Activated CD8-positive, alpha-beta memory T cell treated with anti-CD3 and anti-CD28 coated beads, Interleukin-2, amount 50 U/mL, for 4 hours (primary cell): ENCODE measurements at regions not wholly inside any gene's neighbourhood (a gene's known extent, or its start where the extent isn't known, plus 50 kb on each side); places are given as distances from the start of the nearest gene placed in this dataset.

Experiments used
- DNase-seq: peaks from one replicate; pipeline ENCODE4 v3.0.0-alpha.2; 2020

DNA sequence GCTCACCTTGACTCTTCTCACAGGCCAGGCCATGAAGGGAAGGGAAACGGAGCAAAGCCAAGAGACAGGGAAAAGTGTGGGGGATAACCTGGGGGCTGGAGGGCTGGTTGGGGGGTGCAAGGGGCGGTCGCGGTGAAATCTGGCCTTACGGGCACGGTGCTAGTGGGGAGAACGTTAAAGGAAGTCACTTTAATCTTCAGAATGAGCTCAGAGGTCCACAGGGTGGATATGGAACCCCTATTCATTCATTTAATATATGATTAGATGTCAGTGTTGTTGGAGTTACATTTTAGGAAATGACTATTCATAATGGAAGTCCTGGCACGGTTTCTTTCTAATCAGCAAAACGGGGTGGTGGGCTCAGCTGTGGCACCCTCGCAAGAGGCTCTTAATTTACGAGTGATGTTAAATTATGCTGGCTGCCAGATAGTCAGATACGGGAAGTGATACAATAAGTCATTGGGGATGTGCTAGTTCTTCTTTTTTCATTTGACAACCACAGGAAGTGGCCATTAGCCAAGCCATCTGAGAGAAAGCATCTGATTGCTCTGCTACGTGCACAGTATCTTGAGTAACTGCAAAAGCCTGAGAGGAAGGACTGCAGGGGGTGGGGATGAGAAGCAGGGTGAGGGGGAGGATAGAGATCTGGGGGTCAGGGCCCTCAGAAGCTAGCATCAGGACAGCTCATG is 253.0 kb downstream of the QKI start:
- no peak for DNase-seq

DNA sequence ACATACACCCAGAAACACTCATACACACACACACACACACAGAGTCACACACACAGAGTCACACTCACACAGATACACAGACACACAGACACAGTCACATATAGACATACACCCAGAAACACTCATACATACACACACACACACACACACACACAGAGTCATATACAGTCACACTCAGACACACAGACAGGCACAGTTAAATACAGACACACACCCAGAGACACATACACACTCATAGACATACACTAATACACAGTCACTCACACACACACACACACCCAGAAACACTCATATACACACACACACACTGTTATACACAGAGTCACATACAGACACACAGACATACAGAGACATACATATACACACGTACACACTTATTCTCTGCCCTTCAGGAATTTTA is 250.9 kb downstream of the QKI start:
- no peak for DNase-seq

DNA sequence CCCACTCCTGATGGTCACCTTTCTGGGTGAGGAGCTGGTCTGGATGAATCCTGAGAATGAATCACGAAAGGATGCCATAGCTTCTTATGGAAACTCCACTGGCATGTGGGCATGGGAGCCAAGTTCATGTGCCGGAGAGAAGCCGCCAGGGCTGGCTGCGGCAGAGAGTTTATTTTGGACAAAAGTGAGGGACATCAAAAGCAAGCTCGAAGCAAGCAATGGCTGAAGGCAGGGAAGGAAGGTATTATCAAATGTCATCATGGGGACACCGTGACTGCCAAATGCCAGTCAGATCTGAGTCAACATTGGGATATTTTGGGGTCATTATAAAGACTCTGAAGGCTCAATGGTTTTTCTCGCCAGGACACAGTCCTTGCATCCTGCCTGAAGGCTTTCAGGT is 249.1 kb downstream of the QKI start:
- DNase-seq, result no peak

DNA sequence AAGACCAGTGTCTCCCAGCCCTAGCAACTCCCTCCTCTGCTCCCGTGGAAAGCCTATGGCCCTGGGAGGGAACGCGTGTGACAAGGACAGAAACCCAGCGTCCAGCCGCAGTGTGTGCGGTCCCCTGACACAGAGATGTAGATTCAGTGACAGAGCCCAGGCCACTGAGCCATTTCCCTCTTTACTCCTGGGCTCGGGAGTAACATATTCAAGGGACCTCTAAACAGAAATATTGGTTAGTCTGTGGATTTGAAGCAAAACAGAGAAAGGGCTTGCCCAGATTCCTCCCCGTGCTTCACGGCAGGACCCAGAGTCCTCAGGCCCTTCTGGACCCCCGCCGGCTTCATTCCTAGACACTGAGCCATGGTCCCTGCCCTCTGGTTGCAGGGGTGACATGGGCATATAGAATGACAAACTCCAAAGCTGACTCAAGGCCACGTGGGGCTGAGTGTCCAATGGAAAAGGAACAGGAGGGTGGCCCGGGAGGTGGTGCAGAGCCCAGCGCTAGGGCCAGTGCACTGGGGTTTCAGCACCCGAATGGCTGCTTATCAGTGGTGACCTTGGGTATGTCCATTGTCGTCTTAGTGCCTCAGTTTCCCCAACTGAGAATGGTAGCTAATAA is 248.2 kb downstream of the QKI start:
- DNase-seq, result no peak

DNA sequence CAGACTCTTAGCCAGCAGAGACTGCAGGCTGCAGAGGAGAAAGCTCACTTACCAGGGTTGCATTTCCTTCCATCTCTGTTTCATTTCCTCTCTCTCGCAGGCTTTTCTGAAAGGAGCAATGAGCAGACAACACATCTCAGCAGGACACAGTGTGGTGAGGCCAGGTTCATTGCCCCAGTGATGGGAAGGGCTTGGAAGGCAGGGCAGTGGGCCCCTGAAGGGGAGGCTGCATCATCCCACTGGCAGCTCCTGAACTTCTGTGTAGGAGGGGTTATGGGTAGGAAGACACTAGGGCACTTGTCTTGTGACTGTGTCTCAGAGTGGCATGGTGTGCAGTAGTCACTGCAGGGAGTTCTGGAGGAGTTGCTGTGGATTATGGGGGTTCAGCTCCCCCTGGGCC is 246.8 kb downstream of the QKI start:
- DNase-seq, result no peak

DNA sequence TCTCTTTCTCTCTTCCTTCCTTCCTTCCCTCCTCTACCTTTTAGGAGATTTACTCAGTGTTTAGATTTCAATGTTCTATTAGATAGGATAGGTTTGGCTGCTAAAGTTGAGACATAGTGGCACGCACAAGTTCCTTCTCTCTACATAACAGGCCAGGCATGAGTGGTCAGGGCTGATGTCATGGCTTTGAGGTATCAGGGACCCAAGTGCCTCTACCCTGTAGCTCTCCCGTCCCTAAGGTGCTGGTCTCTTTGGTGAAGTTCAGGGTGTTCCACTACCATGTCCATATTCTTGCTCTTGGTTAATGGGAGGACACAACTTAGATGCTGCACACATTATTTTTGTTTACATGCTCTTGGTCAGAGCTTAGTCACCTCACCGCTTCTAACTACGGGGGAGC is 245.3 kb downstream of the QKI start:
- no peak for DNase-seq

DNA sequence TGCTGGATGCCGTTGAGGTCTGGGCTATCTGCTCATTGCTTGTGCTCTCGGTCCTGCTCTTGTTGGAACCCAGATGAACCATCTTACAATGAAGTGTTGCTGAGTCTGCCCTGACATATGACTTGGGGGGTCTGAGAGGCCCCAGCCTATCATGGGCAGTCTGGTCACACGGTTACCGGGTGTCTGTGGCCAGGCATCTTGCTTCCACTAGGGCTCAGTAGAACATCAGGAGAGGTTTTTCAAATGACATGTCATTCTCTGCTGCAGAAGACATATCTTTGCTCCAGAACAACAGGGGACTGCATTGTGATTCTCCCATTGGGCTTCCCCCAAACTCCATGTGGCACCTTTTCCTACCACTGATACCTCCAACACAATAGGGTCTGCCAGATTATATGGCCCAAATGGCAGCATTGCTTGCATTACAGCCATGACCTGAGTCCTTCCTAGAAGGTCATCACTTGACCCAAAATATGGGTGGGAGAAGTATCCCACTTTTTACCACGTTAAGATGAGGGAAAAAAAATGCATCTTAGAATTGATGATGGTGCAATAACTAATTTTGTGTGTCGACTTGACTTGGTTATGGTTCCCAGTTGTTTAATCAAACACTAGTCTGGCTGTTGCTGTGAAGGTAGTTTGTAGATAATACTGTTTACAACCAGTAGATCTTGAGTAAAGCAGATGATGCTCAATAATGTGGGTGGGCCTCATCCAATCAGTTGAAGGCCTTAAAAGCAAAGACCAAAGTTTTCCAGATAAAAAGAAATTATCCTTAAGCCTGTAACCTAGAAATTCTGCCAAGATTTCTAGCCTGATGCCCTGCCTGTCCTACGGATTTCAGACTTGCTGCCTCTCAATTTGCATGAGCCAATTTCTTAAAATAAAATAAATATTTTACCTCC is 241.0 kb downstream of the QKI start:
- DNase-seq, result no peak

DNA sequence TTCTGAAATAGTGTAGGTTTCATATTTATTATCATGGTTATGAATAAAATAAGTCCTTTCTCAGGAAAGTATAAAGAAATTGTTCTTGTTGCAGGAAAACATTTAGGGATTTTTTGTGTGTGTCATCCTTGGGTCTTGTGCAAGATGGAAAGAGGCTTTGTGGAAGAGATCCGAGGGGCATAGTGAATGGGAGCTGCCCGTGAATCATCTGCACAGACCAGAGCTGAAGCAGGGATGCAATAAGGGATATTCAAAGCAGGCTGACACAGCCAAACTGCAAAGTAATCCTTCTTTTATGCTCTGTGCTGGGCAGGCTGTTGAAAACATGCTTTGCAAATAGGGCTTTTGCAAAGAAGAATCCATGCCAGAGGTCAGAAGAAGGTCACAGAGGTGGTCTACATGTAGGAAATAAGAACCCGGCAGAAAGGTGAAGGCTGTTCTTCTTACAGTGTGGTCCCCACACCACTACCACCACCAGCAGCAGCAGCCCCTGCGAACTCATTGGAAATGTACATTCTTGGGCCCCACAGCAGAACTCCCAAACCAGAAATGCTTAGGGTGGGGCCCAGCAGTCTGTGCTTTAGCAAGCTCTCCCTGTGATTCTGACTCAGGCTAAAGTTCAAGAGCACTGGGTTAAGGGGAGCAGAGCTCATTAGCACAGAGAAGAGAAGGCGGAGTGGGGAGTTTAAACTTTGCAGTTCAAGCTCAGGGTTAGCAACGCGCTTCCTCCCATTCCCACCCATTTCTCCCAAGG is 237.6 kb downstream of the QKI start:
- no peak for DNase-seq

DNA sequence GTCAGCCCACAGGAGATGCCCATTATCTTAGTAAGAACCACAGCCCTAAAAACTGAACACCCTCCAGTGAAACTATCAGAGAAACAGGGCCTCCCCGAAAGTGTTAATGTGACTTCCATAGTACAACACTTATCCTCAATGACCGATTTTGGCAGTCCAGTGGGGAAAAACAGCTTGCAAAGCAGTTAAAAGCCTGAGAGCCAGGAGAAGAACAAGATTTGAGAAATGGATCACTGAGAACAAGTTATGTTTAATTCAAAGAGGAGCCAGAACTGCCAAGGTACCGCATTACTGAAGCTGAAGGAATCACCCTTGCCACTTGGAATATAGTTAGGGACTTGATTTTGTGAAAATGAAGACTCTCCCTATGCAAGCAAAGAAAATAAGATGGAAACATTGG is 236.9 kb downstream of the QKI start:
- no peak for DNase-seq

DNA sequence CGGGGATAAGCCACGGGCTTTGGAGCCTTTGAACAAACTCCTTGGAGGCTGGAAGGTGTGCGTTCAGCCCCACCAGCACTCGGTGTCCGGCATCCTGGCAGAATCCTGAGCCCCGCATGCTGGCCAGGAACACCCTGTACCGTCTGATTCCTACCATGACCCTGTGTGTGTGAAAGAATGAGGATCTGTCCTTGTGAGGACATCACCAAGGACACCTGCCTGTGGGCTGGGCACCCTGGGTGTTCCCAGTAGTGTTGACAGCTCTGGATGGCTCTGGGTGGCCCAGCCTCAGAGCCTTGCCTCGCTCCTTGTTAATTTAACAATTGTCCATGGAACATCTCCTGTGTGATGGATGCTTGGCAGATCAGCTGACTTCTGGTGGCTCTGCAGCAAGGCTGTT is 234.3 kb downstream of the QKI start:
- DNase-seq, result no peak

DNA sequence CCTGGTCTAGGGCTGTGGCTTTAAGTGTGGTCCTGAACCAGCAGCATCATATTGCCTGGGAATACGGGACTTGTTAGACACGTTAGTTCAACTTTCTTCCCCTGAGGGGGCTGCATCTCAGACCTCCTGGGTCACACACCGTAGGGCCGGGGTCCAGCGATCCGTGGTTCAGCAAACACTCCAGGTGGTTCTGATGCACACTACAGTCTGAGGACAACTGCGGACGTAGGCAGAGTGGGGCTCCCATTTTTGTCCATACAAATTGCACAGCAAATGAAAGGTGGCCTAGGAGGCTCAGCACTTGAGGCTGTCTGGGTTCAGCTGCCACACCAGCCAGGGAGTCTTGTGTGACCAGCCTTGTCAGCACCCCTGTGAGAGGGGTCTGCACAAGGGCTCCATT is 233.1 kb downstream of the QKI start:
- no peak for DNase-seq

DNA sequence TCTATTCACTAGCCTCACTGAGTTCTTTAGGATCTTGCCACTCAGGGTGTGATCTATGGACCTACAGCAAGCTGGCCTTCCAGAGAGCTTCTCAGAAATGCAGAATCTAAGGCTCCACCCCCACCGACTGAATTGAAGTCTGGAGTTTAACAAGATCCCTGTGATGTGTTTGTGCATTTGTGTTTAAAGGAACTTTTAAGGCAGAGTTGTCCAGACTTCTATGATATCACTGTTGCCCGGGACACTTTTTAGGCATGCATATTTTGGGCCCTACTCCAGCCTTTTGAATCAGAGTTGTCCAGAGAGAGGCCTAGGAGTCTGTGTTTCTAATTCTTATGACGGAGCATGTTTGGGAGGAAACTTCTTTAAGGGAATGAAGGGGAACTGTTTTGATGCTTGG is 232.3 kb downstream of the QKI start:
- no peak for DNase-seq

DNA sequence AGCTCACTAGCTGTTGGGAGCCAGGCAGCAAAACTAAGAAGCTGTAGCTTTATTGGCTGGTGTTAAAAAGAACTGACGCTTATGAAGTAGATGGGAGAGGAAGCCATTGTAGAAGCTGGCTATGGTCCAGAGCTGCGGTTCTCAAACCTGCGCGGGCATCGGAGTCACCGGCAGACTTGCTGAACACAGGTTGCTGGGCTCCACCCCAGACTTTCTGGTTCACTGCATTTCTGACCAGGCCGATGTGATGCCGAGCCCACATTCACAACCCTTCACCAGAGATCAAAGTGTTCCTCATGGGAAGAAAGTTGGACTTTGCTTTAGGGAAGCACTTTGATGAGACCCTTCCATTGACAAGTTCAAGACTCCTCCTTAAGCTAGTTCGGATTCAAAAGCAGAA is 231.6 kb downstream of the QKI start:
- no peak for DNase-seq

DNA sequence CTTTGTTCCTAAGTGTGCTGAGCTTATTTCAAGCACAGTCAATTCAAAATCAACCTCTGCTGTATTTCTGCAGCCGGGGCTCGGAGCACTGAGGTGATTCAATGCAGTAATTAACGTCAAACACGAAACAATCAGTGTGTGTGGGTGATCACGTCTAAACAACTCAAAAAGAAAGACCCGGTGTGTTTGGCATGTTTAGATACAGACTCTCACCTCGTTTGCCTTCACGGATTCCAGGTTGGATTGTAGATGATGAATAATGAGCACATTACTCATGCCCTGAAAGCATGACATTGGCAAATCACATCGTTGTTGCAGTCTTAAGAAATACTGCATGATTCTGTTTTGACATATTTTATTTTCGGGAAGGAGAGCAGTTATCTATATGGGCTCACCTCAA is 231.0 kb downstream of the QKI start:
- no peak for DNase-seq

DNA sequence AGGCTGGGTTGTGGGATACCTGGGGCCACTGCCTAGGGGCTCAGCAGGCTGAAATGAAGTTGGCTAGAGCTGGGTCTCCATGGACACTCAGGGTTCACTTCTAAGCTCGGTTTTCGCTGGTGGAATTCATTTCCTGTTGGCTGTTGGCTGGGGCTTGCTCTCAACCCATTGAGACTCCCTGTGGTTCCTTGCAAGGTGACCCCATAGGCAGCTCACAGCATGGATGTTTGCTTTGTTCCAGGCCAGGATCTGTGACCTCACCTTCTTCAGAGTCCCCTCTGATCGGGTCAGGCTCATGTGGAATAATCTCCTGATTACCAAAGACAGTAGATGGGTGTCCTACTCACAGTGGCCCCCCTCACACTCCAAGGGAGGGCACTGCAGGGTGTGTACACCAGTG is 229.3 kb downstream of the QKI start:
- DNase-seq, result no peak

DNA sequence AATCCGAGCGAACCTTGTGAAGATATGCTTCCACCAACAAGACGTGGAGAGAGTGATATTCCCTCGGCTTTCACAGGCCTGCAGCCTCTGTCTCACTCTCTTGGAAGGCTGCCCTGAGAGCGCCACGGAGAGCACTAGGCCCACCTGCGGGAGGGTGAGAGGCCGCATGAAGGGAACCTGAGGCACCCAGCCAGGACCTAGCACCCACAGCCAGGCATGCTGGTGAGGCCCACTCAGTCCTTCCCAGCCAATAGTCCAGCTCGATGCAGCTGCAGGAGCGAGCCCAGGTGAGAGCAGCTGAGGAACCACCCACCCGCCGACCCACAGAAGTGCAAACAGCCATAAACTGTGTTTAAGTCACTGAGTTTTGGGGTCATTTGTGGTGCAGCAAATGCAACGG is 227.2 kb downstream of the QKI start:
- no peak for DNase-seq

DNA sequence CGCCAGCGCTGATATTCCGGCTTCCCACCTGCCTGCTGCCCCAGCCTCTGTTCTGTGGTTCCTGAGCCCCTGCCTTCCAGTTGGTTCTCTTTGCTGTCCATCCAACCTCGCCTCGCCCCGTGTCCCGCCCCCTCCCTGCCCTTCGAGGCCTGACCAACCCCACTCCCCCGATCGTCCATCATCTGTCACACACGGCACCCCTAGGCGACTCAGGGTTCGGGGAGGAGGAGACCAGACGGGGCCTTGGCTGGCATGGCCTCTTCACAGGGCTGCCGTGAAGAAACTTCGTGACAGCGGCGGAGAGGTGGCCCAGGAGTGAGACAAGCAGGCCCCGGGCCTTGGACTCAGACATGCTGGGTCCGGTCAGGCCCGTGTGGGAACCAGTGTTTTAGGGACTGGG is 226.1 kb downstream of the QKI start:
- no peak for DNase-seq

DNA sequence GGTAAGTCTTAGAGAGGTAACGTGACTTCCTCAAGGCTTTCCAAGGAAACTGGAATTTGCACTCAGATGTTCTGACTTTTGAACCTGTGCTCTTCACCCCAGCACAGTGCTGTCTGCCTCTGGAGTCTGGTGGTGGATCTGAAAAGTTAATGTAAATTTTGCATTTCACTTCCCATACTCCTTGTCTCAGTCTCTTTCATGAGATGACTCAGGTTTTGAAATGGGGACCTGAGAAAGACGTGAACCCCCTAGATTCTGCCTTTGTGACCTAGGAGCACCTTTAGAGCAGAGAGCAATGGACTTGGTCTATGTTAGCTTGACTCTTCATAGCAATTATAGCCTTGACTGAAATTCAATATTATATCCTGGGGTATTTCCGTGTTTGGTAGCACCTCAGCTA is 223.0 kb downstream of the QKI start:
- DNase-seq, result no peak

DNA sequence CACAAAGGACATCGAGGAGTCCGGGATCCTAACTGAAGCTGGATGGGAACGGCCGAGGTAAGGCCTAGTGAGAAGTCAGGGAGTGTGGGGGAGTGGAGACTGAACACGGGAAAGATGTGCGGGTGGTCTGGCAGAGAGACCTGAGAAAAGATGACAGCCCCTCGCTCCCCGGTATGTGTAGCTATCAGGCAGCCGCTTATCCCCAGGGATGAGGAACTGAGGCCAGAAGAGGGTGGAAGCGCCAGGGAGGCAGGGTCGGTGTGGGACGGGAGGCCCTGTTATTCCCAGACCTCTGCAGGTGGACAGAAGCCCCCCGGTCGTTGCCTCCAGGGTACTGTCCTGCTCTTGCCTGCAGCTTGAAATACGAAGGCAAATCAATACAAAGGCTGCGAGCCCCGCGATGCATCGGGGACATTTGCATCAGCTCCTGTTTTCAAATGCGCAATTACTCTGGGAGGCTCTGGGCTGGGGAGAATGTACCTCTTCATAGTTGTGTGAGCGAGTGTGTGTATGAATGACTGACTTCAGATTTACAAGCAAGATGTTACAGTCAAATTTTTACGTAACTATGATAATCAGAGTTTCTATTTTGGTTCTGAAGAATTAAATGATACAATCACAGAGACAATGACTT is 221.3 kb downstream of the QKI start:
- no peak for DNase-seq

DNA sequence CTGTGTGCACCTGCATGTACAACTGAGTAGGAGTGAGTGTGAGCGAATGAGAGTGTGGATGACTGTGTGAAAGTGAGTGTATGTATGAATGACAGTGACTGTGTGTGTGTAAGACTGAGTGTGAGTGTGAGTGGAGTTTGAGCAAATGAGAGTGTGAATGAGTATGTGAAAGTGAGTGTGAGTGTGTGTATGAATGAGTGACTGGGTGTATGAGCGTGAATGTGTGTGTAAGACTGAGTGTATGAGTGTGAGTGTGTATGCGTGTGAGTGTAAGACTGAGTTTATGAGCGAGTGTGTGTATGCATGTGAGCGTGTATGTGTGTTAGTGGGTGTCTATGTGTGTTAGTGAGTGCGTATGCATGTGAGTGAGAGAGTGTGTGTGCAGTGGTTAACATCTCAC is 220.8 kb downstream of the QKI start:
- DNase-seq, result no peak

DNA sequence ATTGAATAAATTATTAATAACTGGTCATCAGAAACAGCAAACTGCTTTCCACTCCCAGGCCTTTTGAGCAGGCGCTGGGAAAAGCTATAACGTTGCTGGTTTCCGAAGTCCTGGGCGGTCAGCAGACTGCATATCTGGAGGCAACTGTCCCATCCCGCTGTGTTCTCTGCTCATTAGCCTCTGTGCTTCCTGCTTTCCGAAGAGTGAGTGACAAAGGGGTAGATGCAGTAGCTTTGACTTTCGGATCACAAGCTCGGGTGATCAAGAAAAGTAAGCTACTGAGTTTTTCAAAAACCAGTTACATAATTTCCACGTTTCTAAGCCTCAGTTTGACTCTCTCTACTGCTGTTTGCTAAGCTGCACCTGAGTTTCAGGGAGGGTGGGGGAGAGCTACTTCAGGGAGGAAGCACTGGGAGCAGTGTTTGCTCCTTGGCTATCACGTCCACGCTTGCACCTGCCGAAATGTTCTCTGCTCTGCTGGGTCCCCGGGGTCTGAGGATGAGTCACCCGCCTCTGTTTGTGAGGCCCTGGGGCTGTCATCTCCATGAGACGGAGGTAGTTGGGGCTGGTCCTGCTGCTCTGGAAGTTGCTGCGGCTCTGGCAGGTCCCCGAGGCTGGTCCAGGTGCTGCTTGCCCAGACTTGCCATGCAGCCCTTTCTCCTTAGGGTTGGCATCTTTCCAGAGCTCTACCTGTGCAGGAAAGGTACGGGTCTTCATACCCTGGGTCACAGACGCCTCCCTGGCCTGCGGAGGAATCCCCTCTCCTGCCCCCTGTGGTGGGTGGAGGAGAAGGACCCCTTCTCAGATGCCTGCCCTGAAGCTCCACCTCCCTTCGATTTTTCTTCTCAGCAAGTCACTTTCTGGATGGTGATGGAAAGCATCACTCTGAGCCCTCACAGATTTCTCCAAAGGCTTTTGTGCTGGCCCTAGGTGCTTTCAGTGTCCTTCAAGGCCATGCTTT is 220.0 kb downstream of the QKI start:
- DNase-seq, result no peak

DNA sequence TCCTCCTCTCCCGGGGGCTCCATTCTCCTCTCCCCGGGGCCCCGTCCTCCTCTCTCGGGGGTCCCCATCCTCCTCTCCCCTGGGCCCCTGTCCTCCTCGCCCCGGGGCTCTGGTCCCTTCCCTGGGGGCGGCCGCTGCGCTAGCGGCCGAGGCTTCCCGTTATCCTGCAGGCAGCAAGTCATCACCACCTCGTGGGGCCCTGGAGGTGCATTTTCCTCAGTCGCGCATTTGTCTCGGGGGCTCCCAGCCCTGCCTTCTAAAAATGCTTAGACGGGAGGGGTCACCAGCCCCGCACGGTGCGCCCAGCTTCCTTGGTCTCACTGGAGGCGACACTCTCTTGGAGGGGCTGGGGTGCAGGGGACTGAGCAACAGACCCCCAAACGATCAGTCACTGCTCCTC is 216.5 kb downstream of the QKI start:
- DNase-seq, result no peak
